ENCODE measurements at regions not wholly inside any gene's neighbourhood (a gene's known extent, or its start where the extent isn't known, plus 50 kb on each side); places are given as distances from the start of the nearest gene placed in this dataset.

DNA sequence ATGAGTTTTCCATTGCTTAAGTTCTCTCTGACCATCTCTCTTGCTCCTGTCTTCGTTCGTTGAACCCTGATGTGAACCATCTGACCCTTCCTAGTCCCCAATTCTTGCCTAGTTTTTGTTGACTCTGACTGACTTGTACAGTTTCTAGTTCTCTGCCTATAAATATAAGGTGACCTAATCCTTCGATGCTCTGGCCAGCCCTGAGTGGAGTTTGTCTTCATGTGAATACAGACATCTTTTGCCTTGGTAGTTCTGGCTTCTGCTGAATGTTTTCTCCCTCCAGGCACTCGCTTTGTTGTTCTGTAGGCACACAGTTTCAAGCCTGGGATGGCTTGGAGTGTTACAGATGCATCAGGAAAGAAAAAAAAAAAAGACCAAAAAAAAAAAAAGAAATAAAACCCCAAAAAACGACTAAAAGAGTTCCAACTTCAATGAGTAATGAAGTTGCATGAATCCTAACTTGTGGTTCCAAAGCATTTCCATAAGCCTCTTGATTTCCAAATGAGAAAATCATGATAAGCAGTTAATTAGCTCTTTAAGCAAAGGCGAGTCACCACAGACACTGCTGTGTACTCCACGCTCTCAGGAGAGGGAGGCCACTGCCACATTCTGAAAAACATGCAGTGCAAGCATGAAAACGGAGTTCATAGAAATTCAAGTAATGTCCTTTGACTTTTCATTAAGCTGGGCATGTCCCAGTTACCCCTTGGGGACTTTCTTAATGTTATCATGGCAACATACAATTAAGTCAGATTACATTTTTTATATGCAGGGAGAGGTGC lies 165.2 kb downstream of the TDRD15 start:
- TF ChIP-seq, protein P1, sequence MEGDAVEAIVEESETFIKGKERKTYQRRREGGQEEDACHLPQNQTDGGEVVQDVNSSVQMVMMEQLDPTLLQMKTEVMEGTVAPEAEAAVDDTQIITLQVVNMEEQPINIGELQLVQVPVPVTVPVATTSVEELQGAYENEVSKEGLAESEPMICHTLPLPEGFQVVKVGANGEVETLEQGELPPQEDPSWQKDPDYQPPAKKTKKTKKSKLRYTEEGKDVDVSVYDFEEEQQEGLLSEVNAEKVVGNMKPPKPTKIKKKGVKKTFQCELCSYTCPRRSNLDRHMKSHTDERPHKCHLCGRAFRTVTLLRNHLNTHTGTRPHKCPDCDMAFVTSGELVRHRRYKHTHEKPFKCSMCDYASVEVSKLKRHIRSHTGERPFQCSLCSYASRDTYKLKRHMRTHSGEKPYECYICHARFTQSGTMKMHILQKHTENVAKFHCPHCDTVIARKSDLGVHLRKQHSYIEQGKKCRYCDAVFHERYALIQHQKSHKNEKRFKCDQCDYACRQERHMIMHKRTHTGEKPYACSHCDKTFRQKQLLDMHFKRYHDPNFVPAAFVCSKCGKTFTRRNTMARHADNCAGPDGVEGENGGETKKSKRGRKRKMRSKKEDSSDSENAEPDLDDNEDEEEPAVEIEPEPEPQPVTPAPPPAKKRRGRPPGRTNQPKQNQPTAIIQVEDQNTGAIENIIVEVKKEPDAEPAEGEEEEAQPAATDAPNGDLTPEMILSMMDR (IDR thresholded peaks at IDR 0.05 in 4 of 5, conservative IDR thresholded peaks at IDR 0.05 in 1 of 5): no peak
- no peak for TF ChIP-seq POLR2A (IDR thresholded peaks at IDR 0.05)

All from gastrocnemius medialis (tissue), 4 donors.